Mucosa of descending colon (tissue), 3 donors: ENCODE measurements at regions not wholly inside any gene's neighbourhood (a gene's known extent, or its start where the extent isn't known, plus 50 kb on each side); places are given as distances from the start of the nearest gene placed in this dataset.

Experiments used
- ATAC-seq: fragments of 200-7000 bp; cut with Tn5 transposase; one replicate; pipeline ENCODE4 v1.9.1; 2020; ENCODE audit warnings: mild to moderate bottlenecking, moderate library complexity
- DNase-seq, 3 donors: peaks; one replicate each; pipeline ENCODE4 v3.0.0-alpha.2; 2020
- H3K36me3 ChIP-seq: fragments of 200-600 bp; one replicate; pipeline ENCODE4 v1.8.0; 2021; ENCODE audit warnings: low read depth, mild to moderate bottlenecking
- H3K4me1 ChIP-seq: fragments of 200-600 bp; one replicate; pipeline ENCODE4 v1.8.0; 2021; ENCODE audit warnings: low read depth, mild to moderate bottlenecking
- H3K4me3 ChIP-seq: fragments of 200-600 bp; one replicate; pipeline ENCODE4 v1.8.0; 2021; ENCODE audit warnings: mild to moderate bottlenecking
- H3K9me3 ChIP-seq: fragments of 200-600 bp; one replicate; pipeline ENCODE4 v1.8.0; 2021; ENCODE audit warnings: mild to moderate bottlenecking
- CTCF ChIP-seq: fragments of 200-600 bp; IDR thresholded peaks from one replicate; pipeline ENCODE4 v1.8.0; 2022; ENCODE audit warnings: antibody characterized with exemption, mild to moderate bottlenecking
- intact Hi-C, 2 donors: fragments of 100-400 bp; cut with DNase I in 1 of 2; cut with micrococcal nuclease in 1 of 2; formaldehyde crosslinking; loops; one replicate each; pipeline versions ENCODE4 v1.11.0 to v1.11.1; 2022; cut with DNase I, micrococcal nuclease
- donor health status: DM: no; HTN: no; CAD: no; lungs with moderate emphysema.
- donor health status: DM: no; HTN: no; CAD: no.
- donor health status: DM: no; HTN: yes; CAD: no.

GRCh38 chr14:98594156-98594555 lies 677.8 kb downstream of the BCL11B start:
- no peaks in the 10 kb centered on the region for H3K4me1 ChIP-seq
- H3K36me3 ChIP-seq = no peaks in the 10 kb centered on the region
- no peak overlapping the region for H3K4me3 ChIP-seq
- peaks cover 3% of the 10 kb centered on the region for H3K9me3 ChIP-seq
- intact Hi-C loops = no loop called here
- DNase-seq (no peak), ATAC-seq (no peak)
- no peak for TF ChIP-seq CTCF

GRCh38 chr14:98598576-98598975 lies 673.4 kb downstream of the BCL11B start:
- Histone ChIP-seq H3K4me1 (no peaks in the 10 kb centered on the region), H3K36me3 (no peaks in the 10 kb centered on the region), H3K4me3 (no peak overlapping the region), H3K9me3 (peaks cover 3% of the 10 kb centered on the region)
- intact Hi-C loops = no loop called here
- DNase-seq (no peak), ATAC-seq (no peak)
- no peak for TF ChIP-seq CTCF

GRCh38 chr14:98599082-98599481 lies 672.9 kb downstream of the BCL11B start:
- TF ChIP-seq CTCF = no peak
- Histone ChIP-seq H3K4me1 (no peaks in the 10 kb centered on the region), H3K9me3 (peaks cover 3% of the 10 kb centered on the region), H3K4me3 (no peak overlapping the region), H3K36me3 (no peaks in the 10 kb centered on the region)
- DNase-seq (no peak), ATAC-seq (no peak)
- intact Hi-C loops = no loop called here

- no peaks in the 10 kb centered on the region for H3K36me3 ChIP-seq
- no peaks in the 10 kb centered on the region for H3K9me3 ChIP-seq
- no peak for TF ChIP-seq CTCF
- H3K4me3 ChIP-seq = no peak overlapping the region
- no peak for ATAC-seq
- intact Hi-C loops = no loop called here
- DNase-seq = no peak
- H3K4me1 ChIP-seq = no peaks in the 10 kb centered on the region
Measured at GRCh38 chr14:98602983-98603382, 669.0 kb downstream of the BCL11B start.

- Histone ChIP-seq H3K4me1 (no peaks in the 10 kb centered on the region), H3K36me3 (no peaks in the 10 kb centered on the region)
- no peak for TF ChIP-seq CTCF
Measured at GRCh38 chr14:98605043-98605442, 667.0 kb downstream of the BCL11B start.

GRCh38 chr14:98606041-98606640 lies 665.9 kb downstream of the BCL11B start:
- ATAC-seq = no peak

More at GRCh38 chr14:98605043-98605442, 667.0 kb downstream of the BCL11B start:
- DNase-seq (no peak), ATAC-seq (no peak)
- H3K4me3 ChIP-seq = no peak overlapping the region
- H3K9me3 ChIP-seq = no peaks in the 10 kb centered on the region
- intact Hi-C loops = no loop called here

More at GRCh38 chr14:98606041-98606640, 665.9 kb downstream of the BCL11B start:
- Histone ChIP-seq H3K36me3 (no peaks in the 10 kb centered on the region), H3K4me3 (no peak overlapping the region), H3K9me3 (no peaks in the 10 kb centered on the region), H3K4me1 (no peaks in the 10 kb centered on the region)
- no peak for TF ChIP-seq CTCF
- no peak for DNase-seq
- intact Hi-C loops = no loop called here
